HepG2 (cell line): ENCODE measurements at regions not wholly inside any gene's neighbourhood (a gene's known extent, or its start where the extent isn't known, plus 50 kb on each side); places are given as distances from the start of the nearest gene placed in this dataset.
A peak's percentile ranks its signal among the peaks of the same experiment; 100 is the strongest.

Experiments used
- ATAC-seq: fragments of 200-7000 bp; cut with Tn5 transposase; 3 replicates; pipeline ENCODE4 v1.9.1; 2020; ENCODE audit warnings: mild to moderate bottlenecking, moderate library complexity
- BruUV-seq: library from RNA; stranded (reverse); fragments of 400-500 nt; replicated peaks from 2 replicates; lab custom pipeline; 2021; lab: Mats Ljungman, UMichigan
- CTCF ChIA-PET: fragments of 300-600 bp; formaldehyde crosslinking; extraction: SDS; loops from one replicate; lab custom pipeline; 2021; ENCODE audit warnings: low total read pairs, inconsistent platforms, low intra/inter-chr PET ratio; lab: Yijun Ruan, JAX
- POLR2A ChIA-PET: fragments of 350-600 bp; sonication (Branson Sonifier 250); formaldehyde crosslinking; loops from one replicate; lab custom pipeline; 2020; ENCODE audit warnings: antibody characterized with exemption, inconsistent platforms; lab: Yijun Ruan, JAX
- DNase-seq: peaks from one replicate; pipeline ENCODE4 v3.0.0-alpha.2; 2015; ENCODE audit warnings: low spot score
- FAIRE-seq: peaks from 3 replicates; lab custom pipeline; 2011; peaks lifted over from hg19 to GRCh38; lab: Jason Lieb, UNC
- H2AFZ ChIP-seq: one replicate; pipeline ENCODE4 v1.6.1; 2011; ENCODE audit warnings: low read length, inconsistent platforms
- H3K27ac ChIP-seq: fragments of 300-600 bp; 3 replicates; pipeline ENCODE4 v1.8.0; 2011; ENCODE audit warnings: mixed run types, mild to moderate bottlenecking, mixed read lengths, low read length, inconsistent platforms; ENCODE audit not compliant: insufficient read depth; ENCODE audit errors: extremely low read length
- H3K27me3 ChIP-seq, 2 experiments: fragments of 200-600 bp in 1 of 2; 2 replicates in 1 of 2; 3 replicates in 1 of 2; pipeline versions ENCODE4 v1.6.0 to v1.8.0; 2011; ENCODE audit warnings: low read length in 2 of 2, mild to moderate bottlenecking in 2 of 2, moderate library complexity in 2 of 2, inconsistent platforms in 1 of 2; ENCODE audit not compliant: insufficient read depth in 2 of 2, control insufficient read depth in 1 of 2
- H3K36me3 ChIP-seq, 2 experiments: fragments of 200-600 bp in 1 of 2; replicated peaks in 1 of 2; 2 replicates in 1 of 2; 3 replicates in 1 of 2; pipeline versions ENCODE4 v1.5.1 to v1.8.0; 2011; ENCODE audit warnings: low read length in 2 of 2, inconsistent platforms in 1 of 2; ENCODE audit not compliant: insufficient read depth in 2 of 2, control insufficient read depth in 1 of 2
- H3K4me1 ChIP-seq: 2 replicates; pipeline ENCODE4 v1.5.1; 2012; ENCODE audit warnings: low read length, inconsistent platforms; ENCODE audit not compliant: insufficient read depth
- H3K4me2 ChIP-seq: 2 replicates; pipeline ENCODE4 v1.6.0; 2011; ENCODE audit warnings: low read depth, low read length, inconsistent platforms
- H3K4me3 ChIP-seq, 3 experiments: fragments of 200-600 bp in 1 of 3; sonication (generic), shearing (Covaris generic) in 1 of 3; replicated peaks in 1 of 3; 2 replicates each; pipeline ENCODE4 v1.5.1; 2011 to 2016; ENCODE audit warnings: low read length in 3 of 3, inconsistent platforms in 2 of 3, low read depth in 2 of 3, mild to moderate bottlenecking in 2 of 3, control low read depth in 1 of 3, mixed read lengths in 1 of 3; ENCODE audit not compliant: insufficient read depth in 1 of 3
- H3K79me2 ChIP-seq: one replicate; pipeline ENCODE4 v1.6.1; 2011; ENCODE audit warnings: low read length, inconsistent platforms; ENCODE audit not compliant: insufficient read depth
- H3K9ac ChIP-seq: 2 replicates; pipeline ENCODE4 v1.6.0; 2011; ENCODE audit warnings: mild to moderate bottlenecking, low read depth, low read length, inconsistent platforms; ENCODE audit not compliant: insufficient read depth
- H3K9me3 ChIP-seq: 2 replicates; pipeline ENCODE4 v1.5.1; 2012; ENCODE audit warnings: mild to moderate bottlenecking, low read length
- H4K20me1 ChIP-seq: 2 replicates; pipeline ENCODE4 v1.6.0; 2011; ENCODE audit warnings: inconsistent platforms, mild to moderate bottlenecking, low read length, moderate library complexity; ENCODE audit not compliant: insufficient read depth
- ATF7 ChIP-seq, 2 experiments: fragments of 450-650 bp in 1 of 2; sonication (generic) in 1 of 2; formaldehyde crosslinking in 1 of 2; IDR thresholded peaks; 2 replicates each; pipeline versions ENCODE4 v1.4.0 to v1.6.1; 2016 to 2020; ENCODE audit warnings: antibody characterized with exemption in 1 of 2, mild to moderate bottlenecking in 1 of 2, missing genetic modification reagents in 1 of 2
- CREB1 ChIP-seq, 2 experiments: fragments of 450-650 bp in 1 of 2; IDR thresholded peaks; 2 replicates each; pipeline ENCODE4 v1.6.1; 2016 to 2017; ENCODE audit warnings: control low read depth in 1 of 2, mild to moderate bottlenecking in 1 of 2, missing compliant biosample characterization in 1 of 2, missing genetic modification characterization in 1 of 2
- DMAP1 ChIP-seq: IDR thresholded peaks from 2 replicates; pipeline ENCODE4 v1.6.1; 2016
- PAWR ChIP-seq: sonication (generic); formaldehyde crosslinking; IDR thresholded peaks from 2 replicates; pipeline ENCODE4 v1.4.0; 2020; ENCODE audit warnings: missing genetic modification reagents, mild to moderate bottlenecking, borderline replicate concordance
- PRMT3 ChIP-seq: sonication (generic); formaldehyde crosslinking; IDR thresholded peaks from 2 replicates; pipeline ENCODE4 v1.8.1; 2022; ENCODE audit warnings: low read depth, mild to moderate bottlenecking, moderate library complexity, missing genetic modification reagents, borderline replicate concordance
- ZNF124 ChIP-seq: sonication (generic); formaldehyde crosslinking; IDR thresholded peaks from 2 replicates; pipeline ENCODE4 v1.4.0; 2020; ENCODE audit warnings: missing genetic modification reagents
- ZNF850 ChIP-seq: sonication (generic); formaldehyde crosslinking; conservative IDR thresholded peaks from 2 replicates; pipeline ENCODE4 v1.9.0; 2021; ENCODE audit warnings: mild to moderate bottlenecking, missing genetic modification reagents
- WGBS: methylation state at CpG from one replicate; pipeline ENCODE4 v1.1.6; 2017; ENCODE audit warnings: low lambda C conversion rate; 5-methylcytosine and 5-hydroxymethylcytosine counted together
- in situ Hi-C: cut with HindIII; loops from 2 replicates; pipeline ENCODE4 v1.10.0; 2017; ENCODE audit warnings: low pct_unique_long_range_greater_than_20kb; ENCODE audit not compliant: extremely low pct_ligation_motif_present
- intact Hi-C: fragments of 100-400 bp; cut with micrococcal nuclease; formaldehyde crosslinking; loops from one replicate; pipeline ENCODE4 v1.10.0; 2022; ENCODE audit not compliant: unreplicated experiment

GRCh38 chr2:40528564-40528963 lies 76.7 kb upstream of the SLC8A1 start:
- Histone ChIP-seq H3K9ac (no peak overlapping the region), H3K9me3 (peaks cover 3% of the 10 kb centered on the region; the same call in 1 of the 2 replicates), H3K79me2 (no peaks in the 10 kb centered on the region), H3K36me3 (no peaks in the 10 kb centered on the region)
- POLR2A ChIA-PET, result no interaction called here
- TF ChIP-seq ATF7 (IDR thresholded peaks at IDR 0.05), result peak; percentile 95
- no peak for TF ChIP-seq ATF7 (CRISPR knock-in tag; IDR thresholded peaks at IDR 0.05)
- no peak for TF ChIP-seq ZNF850 (CRISPR knock-in tag)
- TF ChIP-seq, all 625 proteins: peak for 1
- CTCF ChIA-PET, result no interaction called here
- no peak for ATAC-seq
- in situ Hi-C loops, result no loop called here
- Histone ChIP-seq H3K27me3 (no peaks in the 10 kb centered on the region), H4K20me1 (no peaks in the 10 kb centered on the region), H2AFZ (no peak overlapping the region), H3K27ac (no peak overlapping the region), H3K4me3 (no peak overlapping the region), H3K4me2 (no peak overlapping the region), H3K4me1 (no peaks in the 10 kb centered on the region)
- no TSS peak for BruUV-seq
- WGBS, result 39% methylated on average over 4 of the region's 4 CpGs
- no peak for FAIRE-seq
- intact Hi-C loops, result no loop called here
- no peak for DNase-seq

GRCh38 chr2:40531359-40531758 lies 79.5 kb upstream of the SLC8A1 start:
- no peak overlapping the region for H2AFZ ChIP-seq
- no peak overlapping the region for H3K27ac ChIP-seq
- H3K9me3 ChIP-seq, result no peaks in the 10 kb centered on the region; the same call in 1 of the 2 replicates
- H3K4me3 ChIP-seq, result no peak overlapping the region
- no peaks in the 10 kb centered on the region for H3K4me1 ChIP-seq
- H3K9ac ChIP-seq, result no peak overlapping the region
- no peak for DNase-seq
- H3K27me3 ChIP-seq, result no peaks in the 10 kb centered on the region
- ChIA-PET CTCF (no interaction called here), POLR2A (no interaction called here)
- in situ Hi-C loops (no loop called here), intact Hi-C loops (no loop called here)
- H3K4me2 ChIP-seq, result no peak overlapping the region
- no peak for TF ChIP-seq PAWR (CRISPR knock-in tag)
- TF ChIP-seq CREB1 (IDR thresholded peaks at IDR 0.05), result peak; percentile 56; the same call in 1 of the 2 replicates
- TF ChIP-seq CREB1 (CRISPR knock-in tag; IDR thresholded peaks at IDR 0.05), result no peak
- TF ChIP-seq DMAP1 (CRISPR knock-in tag), result no peak
- TF ChIP-seq PRMT3 (CRISPR knock-in tag), result no peak
- TF ChIP-seq ZNF124 (CRISPR knock-in tag), result no peak
- TF ChIP-seq ATF7 (IDR thresholded peaks at IDR 0.05), result peak; percentile 63; the same call in 1 of the 2 replicates
- TF ChIP-seq ATF7 (CRISPR knock-in tag; IDR thresholded peaks at IDR 0.05), result no peak
- BruUV-seq, result no TSS peak
- no peaks in the 10 kb centered on the region for H3K79me2 ChIP-seq
- no peak for FAIRE-seq
- ATAC-seq, result no peak
- H3K36me3 ChIP-seq, result no peaks in the 10 kb centered on the region
- no peaks in the 10 kb centered on the region for H4K20me1 ChIP-seq
